Stimulated activated CD8-positive, alpha-beta memory T cell treated with anti-CD3 and anti-CD28 coated beads, Interleukin-15, amount 100 ng/mL, for 4 hours (primary cell): ENCODE measurements at regions not wholly inside any gene's neighbourhood (a gene's known extent, or its start where the extent isn't known, plus 50 kb on each side); places are given as distances from the start of the nearest gene placed in this dataset.

Experiments
- DNase-seq, 2 donors: peaks; one replicate each; pipeline ENCODE4 v3.0.0-alpha.2; 2020; ENCODE audit warnings: low read depth in 2 of 2

- DNase-seq, result no peak
These were observed 293.4 kb upstream of the PTGER4 start for GRCh38 chr5:40386289-40386688.

- no peak for DNase-seq
These were observed 294.2 kb upstream of the PTGER4 start for GRCh38 chr5:40385544-40385943.

GRCh38 chr5:40384782-40385390 lies 294.8 kb upstream of the PTGER4 start:
- DNase-seq, result no peak

- DNase-seq, result no peak
These were observed 295.7 kb upstream of the PTGER4 start for GRCh38 chr5:40383749-40384651.

- no peak for DNase-seq
These were observed 297.9 kb upstream of the PTGER4 start for GRCh38 chr5:40381676-40382363.

GRCh38 chr5:40381016-40381415 lies 298.7 kb upstream of the PTGER4 start:
- no peak for DNase-seq

- DNase-seq, result no peak
These were observed 301.1 kb upstream of the PTGER4 start for GRCh38 chr5:40378396-40379177.

GRCh38 chr5:40376566-40376965 lies 303.1 kb upstream of the PTGER4 start:
- no peak for DNase-seq

GRCh38 chr5:40374853-40375252 lies 304.9 kb upstream of the PTGER4 start:
- no peak for DNase-seq

- no peak for DNase-seq
These were observed 311.5 kb upstream of the PTGER4 start for GRCh38 chr5:40368200-40368599.

- no peak for DNase-seq
These were observed 312.5 kb upstream of the PTGER4 start for GRCh38 chr5:40367255-40367654.

GRCh38 chr5:40365342-40366330 lies 314.1 kb upstream of the PTGER4 start:
- no peak for DNase-seq

GRCh38 chr5:40364441-40364840 lies 315.3 kb upstream of the PTGER4 start:
- DNase-seq, result no peak

- no peak for DNase-seq
These were observed 318.3 kb upstream of the PTGER4 start for GRCh38 chr5:40361378-40361777.

GRCh38 chr5:40360685-40361084 lies 319.0 kb upstream of the PTGER4 start:
- DNase-seq, result no peak

GRCh38 chr5:40359832-40360231 lies 319.9 kb upstream of the PTGER4 start:
- DNase-seq, result no peak

GRCh38 chr5:40359093-40359492 lies 320.6 kb upstream of the PTGER4 start:
- DNase-seq, result no peak

GRCh38 chr5:40356248-40356647 lies 323.5 kb upstream of the PTGER4 start:
- no peak for DNase-seq

GRCh38 chr5:40355846-40356245 lies 323.9 kb upstream of the PTGER4 start:
- no peak for DNase-seq

GRCh38 chr5:40355181-40355580 lies 324.5 kb upstream of the PTGER4 start:
- no peak for DNase-seq

GRCh38 chr5:40354171-40354570 lies 325.5 kb upstream of the PTGER4 start:
- DNase-seq, result no peak
